ENCODE measurements at regions not wholly inside any gene's neighbourhood (a gene's known extent, or its start where the extent isn't known, plus 50 kb on each side); places are given as distances from the start of the nearest gene placed in this dataset.

DNA sequence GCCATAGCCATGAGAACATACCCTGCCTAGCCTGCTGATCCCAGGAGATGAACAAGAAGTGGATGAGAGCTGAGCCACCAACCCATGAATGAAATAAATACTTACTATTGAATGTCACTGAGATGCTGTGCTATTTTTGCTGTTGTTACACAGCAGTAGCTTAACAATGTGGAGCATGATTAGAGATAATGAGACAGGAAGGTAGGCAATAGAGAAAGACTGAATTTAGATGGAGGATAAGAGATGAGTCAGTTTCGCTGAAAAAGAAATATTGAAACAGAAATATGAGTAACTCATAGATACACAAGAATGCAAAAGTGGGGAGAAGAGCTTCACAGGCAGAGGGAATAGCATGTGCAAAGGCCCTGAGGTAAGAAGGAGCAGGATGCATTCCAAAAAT is 94.9 kb upstream of the TOP1 start:
- TF ChIP-seq, protein P1, sequence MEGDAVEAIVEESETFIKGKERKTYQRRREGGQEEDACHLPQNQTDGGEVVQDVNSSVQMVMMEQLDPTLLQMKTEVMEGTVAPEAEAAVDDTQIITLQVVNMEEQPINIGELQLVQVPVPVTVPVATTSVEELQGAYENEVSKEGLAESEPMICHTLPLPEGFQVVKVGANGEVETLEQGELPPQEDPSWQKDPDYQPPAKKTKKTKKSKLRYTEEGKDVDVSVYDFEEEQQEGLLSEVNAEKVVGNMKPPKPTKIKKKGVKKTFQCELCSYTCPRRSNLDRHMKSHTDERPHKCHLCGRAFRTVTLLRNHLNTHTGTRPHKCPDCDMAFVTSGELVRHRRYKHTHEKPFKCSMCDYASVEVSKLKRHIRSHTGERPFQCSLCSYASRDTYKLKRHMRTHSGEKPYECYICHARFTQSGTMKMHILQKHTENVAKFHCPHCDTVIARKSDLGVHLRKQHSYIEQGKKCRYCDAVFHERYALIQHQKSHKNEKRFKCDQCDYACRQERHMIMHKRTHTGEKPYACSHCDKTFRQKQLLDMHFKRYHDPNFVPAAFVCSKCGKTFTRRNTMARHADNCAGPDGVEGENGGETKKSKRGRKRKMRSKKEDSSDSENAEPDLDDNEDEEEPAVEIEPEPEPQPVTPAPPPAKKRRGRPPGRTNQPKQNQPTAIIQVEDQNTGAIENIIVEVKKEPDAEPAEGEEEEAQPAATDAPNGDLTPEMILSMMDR (conservative IDR thresholded peaks at IDR 0.05; ENCODE audit: low read depth, low read length) = no peak
- H3K4me2 ChIP-seq = no peak overlapping the region

DNA sequence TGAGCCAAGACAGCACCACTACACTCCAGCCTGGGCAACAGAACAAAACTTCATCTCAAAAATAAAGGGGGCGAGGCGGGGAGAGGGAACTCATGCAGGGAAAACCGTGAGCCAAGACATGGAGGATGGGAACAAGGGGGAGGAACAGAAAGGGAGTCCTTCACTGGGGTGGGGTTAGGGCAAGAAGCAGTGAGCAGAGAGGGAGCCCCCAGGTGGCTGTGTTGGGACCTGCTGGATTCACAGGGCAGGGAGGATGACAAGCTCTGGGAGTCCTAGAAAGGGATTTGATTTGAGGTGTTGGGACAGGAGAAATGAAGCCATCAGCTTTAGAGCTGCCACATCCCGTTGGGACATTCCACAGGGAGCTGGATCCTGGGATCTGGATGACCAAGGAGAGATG is 90.6 kb upstream of the TOP1 start:
- Histone ChIP-seq H3K27ac (no peak overlapping the region), H4K20me1 (ENCODE audit: insufficient read depth) (no peaks in the 10 kb centered on the region), H3K27me3 (ENCODE audit: insufficient read depth, low read depth) (no peaks in the 10 kb centered on the region), H3K4me2 (no peak overlapping the region), H3K4me1 (ENCODE audit: low read depth, poor library complexity, severe bottlenecking) (no peaks in the 10 kb centered on the region), H3K36me3 (ENCODE audit: insufficient read depth) (no peaks in the 10 kb centered on the region), H3K4me3 (IDR thresholded peaks at IDR 0.05; ENCODE audit: insufficient read depth, low read depth, low read length) (no peak overlapping the region), H3K79me2 (ENCODE audit: insufficient read depth, low read depth) (no peaks in the 10 kb centered on the region), H3K9ac (no peak overlapping the region), H2AFZ (ENCODE audit: low read depth) (no peak overlapping the region)
- TF ChIP-seq, protein P1 (conservative IDR thresholded peaks at IDR 0.05; ENCODE audit: low read depth, low read length) = no peak

More for the DNA sequence above, 94.9 kb upstream of the TOP1 start:
- Histone ChIP-seq H4K20me1 (ENCODE audit: insufficient read depth) (no peaks in the 10 kb centered on the region), H3K4me3 (IDR thresholded peaks at IDR 0.05; ENCODE audit: insufficient read depth, low read depth, low read length) (no peak overlapping the region), H3K36me3 (ENCODE audit: insufficient read depth) (no peaks in the 10 kb centered on the region), H2AFZ (ENCODE audit: low read depth) (no peak overlapping the region), H3K4me1 (ENCODE audit: low read depth, poor library complexity, severe bottlenecking) (no peaks in the 10 kb centered on the region), H3K27me3 (ENCODE audit: insufficient read depth, low read depth) (no peaks in the 10 kb centered on the region), H3K79me2 (ENCODE audit: insufficient read depth, low read depth) (no peaks in the 10 kb centered on the region), H3K27ac (no peak overlapping the region), H3K9ac (no peak overlapping the region)

DNA sequence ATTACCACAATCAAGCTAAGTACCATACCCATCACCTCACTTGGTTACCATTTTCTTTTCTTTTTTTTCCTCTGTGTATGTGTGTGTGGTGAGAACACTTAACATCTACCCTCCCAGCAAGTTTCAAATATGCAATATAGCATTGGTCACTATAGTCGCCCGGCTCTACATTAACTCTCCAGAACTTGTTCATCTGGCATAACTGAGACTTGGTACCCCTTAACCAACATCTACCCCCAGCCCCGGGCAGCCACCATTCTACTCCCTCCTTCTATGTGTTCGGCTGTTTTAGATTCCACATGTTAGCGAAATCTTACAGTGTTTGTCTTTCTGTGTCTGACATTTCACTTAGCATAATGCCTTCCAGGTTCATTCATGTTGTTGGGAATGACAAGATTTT is 89.0 kb upstream of the TOP1 start:
- Histone ChIP-seq H3K27ac (no peak overlapping the region), H2AFZ (ENCODE audit: low read depth) (no peak overlapping the region), H3K9ac (no peak overlapping the region), H4K20me1 (ENCODE audit: insufficient read depth) (no peaks in the 10 kb centered on the region), H3K4me2 (no peak overlapping the region), H3K79me2 (ENCODE audit: insufficient read depth, low read depth) (no peaks in the 10 kb centered on the region), H3K4me1 (ENCODE audit: low read depth, poor library complexity, severe bottlenecking) (no peaks in the 10 kb centered on the region), H3K4me3 (IDR thresholded peaks at IDR 0.05; ENCODE audit: insufficient read depth, low read depth, low read length) (no peak overlapping the region), H3K27me3 (ENCODE audit: insufficient read depth, low read depth) (no peaks in the 10 kb centered on the region), H3K36me3 (ENCODE audit: insufficient read depth) (no peaks in the 10 kb centered on the region)
- TF ChIP-seq, protein P1 (conservative IDR thresholded peaks at IDR 0.05; ENCODE audit: low read depth, low read length) = no peak

DNA sequence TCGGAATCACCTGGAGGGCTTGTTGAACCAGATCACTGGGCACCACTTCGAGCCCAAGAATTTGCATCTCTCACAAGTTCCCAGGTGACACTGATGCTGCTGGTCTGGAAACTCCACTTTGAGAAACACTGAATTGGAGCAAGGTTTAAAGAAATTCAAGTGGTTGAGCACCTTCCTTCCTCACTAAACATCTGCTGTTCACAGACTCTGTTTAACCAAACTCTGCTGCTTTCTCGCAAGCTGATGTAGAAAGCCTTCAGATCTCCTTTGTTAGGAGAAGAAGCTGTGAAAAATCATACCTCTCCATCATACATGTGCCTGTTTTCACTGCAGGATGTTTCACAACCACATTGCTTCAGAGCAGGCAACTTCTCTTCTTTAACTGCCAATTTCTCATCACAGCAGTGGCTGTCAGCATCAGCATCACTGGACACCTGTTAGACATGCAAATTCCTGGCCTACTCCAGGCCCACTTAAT is 87.5 kb upstream of the TOP1 start:
- Histone ChIP-seq H3K36me3 (ENCODE audit: insufficient read depth) (no peaks in the 10 kb centered on the region), H3K4me2 (no peak overlapping the region), H3K27me3 (ENCODE audit: insufficient read depth, low read depth) (no peaks in the 10 kb centered on the region), H3K79me2 (ENCODE audit: insufficient read depth, low read depth) (no peaks in the 10 kb centered on the region), H3K4me1 (ENCODE audit: low read depth, poor library complexity, severe bottlenecking) (no peaks in the 10 kb centered on the region), H4K20me1 (ENCODE audit: insufficient read depth) (no peaks in the 10 kb centered on the region), H3K4me3 (IDR thresholded peaks at IDR 0.05; ENCODE audit: insufficient read depth, low read depth, low read length) (no peak overlapping the region), H3K9ac (no peak overlapping the region), H3K27ac (no peak overlapping the region), H2AFZ (ENCODE audit: low read depth) (no peak overlapping the region)
- TF ChIP-seq, protein P1 (conservative IDR thresholded peaks at IDR 0.05; ENCODE audit: low read depth, low read length) = no peak
